ENCODE measurements at regions not wholly inside any gene's neighbourhood (a gene's known extent, or its start where the extent isn't known, plus 50 kb on each side); places are given as distances from the start of the nearest gene placed in this dataset.

DNA sequence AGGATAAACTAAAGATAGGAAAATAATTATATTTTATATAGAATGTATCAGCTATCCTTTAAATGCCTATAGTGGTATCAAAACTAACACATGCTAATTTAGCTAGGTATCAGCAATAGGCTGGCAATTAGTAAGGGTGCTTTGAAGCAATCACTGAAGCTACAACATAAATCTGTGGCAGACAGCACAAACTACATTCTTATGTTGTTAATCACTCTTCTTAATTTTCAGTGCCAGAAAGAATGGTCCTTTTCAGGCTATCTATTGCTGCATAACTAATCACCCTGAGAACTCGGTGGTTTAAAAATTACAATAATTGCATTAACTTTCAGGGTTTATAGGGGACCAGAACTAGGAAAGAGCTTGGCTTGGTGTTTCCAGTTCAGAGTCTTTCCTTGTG, 963.1 kb downstream of the EFNB2 start:
- Histone ChIP-seq H3K36me3 (replicated peaks; ENCODE audit: insufficient read depth, low read depth) (no peaks in the 10 kb centered on the region), H3K4me1 (ENCODE audit: insufficient read depth) (no peaks in the 10 kb centered on the region), H3K79me2 (no peaks in the 10 kb centered on the region), H3K27ac (no peak overlapping the region), H3K27me3 (no peaks in the 10 kb centered on the region), H3K4me3 (no peak overlapping the region), H4K20me1 (ENCODE audit: insufficient read depth, poor library complexity, severe bottlenecking) (no peaks in the 10 kb centered on the region), H3K4me2 (no peak overlapping the region), H3K9me3 (ENCODE audit: low read depth) (no peaks in the 10 kb centered on the region), H2AFZ (no peak overlapping the region), H3K9me2 (replicated peaks; ENCODE audit: insufficient read depth) (no peaks in the 10 kb centered on the region)
- no peak for DNase-seq (ENCODE audit: low spot score)
- TF ChIP-seq EZH2phosphoT487 (IDR thresholded peaks at IDR 0.05; ENCODE audit: low read depth, severe bottlenecking, unreplicated experiment) (no peak), CTCF (IDR thresholded peaks at IDR 0.05; ENCODE audit: poor library complexity) (no peak), EZH2 (IDR thresholded peaks at IDR 0.05; ENCODE audit: borderline replicate concordance) (no peak)
- 81% methylated on average over 1 of the region's 1 CpG for WGBS (ENCODE audit: low lambda C conversion rate, missing lambda C conversion rate)

DNA sequence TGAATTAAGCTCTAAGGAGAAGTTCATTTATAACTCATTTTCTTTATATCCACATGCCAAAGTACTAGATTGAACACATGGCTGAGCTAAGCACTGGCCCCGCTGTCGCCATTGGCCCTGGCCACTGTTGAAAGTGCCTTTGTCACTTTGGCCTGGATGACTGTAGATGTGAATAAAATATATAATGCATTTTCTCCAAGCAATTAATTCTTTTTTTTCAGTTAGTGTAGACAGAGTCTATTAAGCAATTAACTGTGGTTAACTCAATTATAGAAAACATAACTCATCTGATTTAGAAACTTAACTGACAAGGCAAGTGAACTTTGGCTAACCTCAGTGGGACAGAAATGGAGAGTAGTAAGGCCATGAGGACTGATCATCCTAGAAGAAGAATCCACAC, 965.6 kb downstream of the EFNB2 start:
- Histone ChIP-seq H2AFZ (no peak overlapping the region), H3K9me2 (replicated peaks; ENCODE audit: insufficient read depth) (no peaks in the 10 kb centered on the region), H3K9me3 (ENCODE audit: low read depth) (no peaks in the 10 kb centered on the region), H3K4me3 (no peak overlapping the region), H3K27me3 (no peaks in the 10 kb centered on the region), H3K4me2 (no peak overlapping the region), H3K4me1 (ENCODE audit: insufficient read depth) (no peaks in the 10 kb centered on the region), H4K20me1 (ENCODE audit: insufficient read depth, poor library complexity, severe bottlenecking) (no peaks in the 10 kb centered on the region), H3K27ac (no peak overlapping the region), H3K36me3 (replicated peaks; ENCODE audit: insufficient read depth, low read depth) (no peaks in the 10 kb centered on the region), H3K79me2 (no peaks in the 10 kb centered on the region)
- no peak for DNase-seq (ENCODE audit: low spot score)
- TF ChIP-seq CTCF (IDR thresholded peaks at IDR 0.05; ENCODE audit: poor library complexity) (no peak), EZH2 (IDR thresholded peaks at IDR 0.05; ENCODE audit: borderline replicate concordance) (no peak), EZH2phosphoT487 (IDR thresholded peaks at IDR 0.05; ENCODE audit: low read depth, severe bottlenecking, unreplicated experiment) (no peak)
- 98% methylated on average over 2 of the region's 2 CpGs for WGBS (ENCODE audit: low lambda C conversion rate, missing lambda C conversion rate)

- Histone ChIP-seq H3K4me3 (no peak overlapping the region), H3K27me3 (no peaks in the 10 kb centered on the region), H3K36me3 (replicated peaks; ENCODE audit: insufficient read depth, low read depth) (no peaks in the 10 kb centered on the region), H4K20me1 (ENCODE audit: insufficient read depth, poor library complexity, severe bottlenecking) (no peaks in the 10 kb centered on the region), H3K79me2 (no peaks in the 10 kb centered on the region), H3K9me3 (ENCODE audit: low read depth) (no peaks in the 10 kb centered on the region), H3K4me1 (ENCODE audit: insufficient read depth) (no peaks in the 10 kb centered on the region), H3K4me2 (no peak overlapping the region), H3K27ac (no peak overlapping the region), H3K9me2 (replicated peaks; ENCODE audit: insufficient read depth) (no peaks in the 10 kb centered on the region), H2AFZ (no peak overlapping the region)
- TF ChIP-seq CTCF (IDR thresholded peaks at IDR 0.05; ENCODE audit: poor library complexity) (no peak), EZH2 (IDR thresholded peaks at IDR 0.05; ENCODE audit: borderline replicate concordance) (no peak), EZH2phosphoT487 (IDR thresholded peaks at IDR 0.05; ENCODE audit: low read depth, severe bottlenecking, unreplicated experiment) (no peak)
- DNase-seq (ENCODE audit: low spot score), result no peak
- 73% methylated on average over 7 of the region's 7 CpGs for WGBS (ENCODE audit: low lambda C conversion rate, missing lambda C conversion rate)
Measured at GRCh38 chr13:105567951-105568525, 967.4 kb downstream of the EFNB2 start.

Data from hepatocyte (in vitro differentiated cells).